ENCODE measurements at regions not wholly inside any gene's neighbourhood (a gene's known extent, or its start where the extent isn't known, plus 50 kb on each side); places are given as distances from the start of the nearest gene placed in this dataset.

DNA sequence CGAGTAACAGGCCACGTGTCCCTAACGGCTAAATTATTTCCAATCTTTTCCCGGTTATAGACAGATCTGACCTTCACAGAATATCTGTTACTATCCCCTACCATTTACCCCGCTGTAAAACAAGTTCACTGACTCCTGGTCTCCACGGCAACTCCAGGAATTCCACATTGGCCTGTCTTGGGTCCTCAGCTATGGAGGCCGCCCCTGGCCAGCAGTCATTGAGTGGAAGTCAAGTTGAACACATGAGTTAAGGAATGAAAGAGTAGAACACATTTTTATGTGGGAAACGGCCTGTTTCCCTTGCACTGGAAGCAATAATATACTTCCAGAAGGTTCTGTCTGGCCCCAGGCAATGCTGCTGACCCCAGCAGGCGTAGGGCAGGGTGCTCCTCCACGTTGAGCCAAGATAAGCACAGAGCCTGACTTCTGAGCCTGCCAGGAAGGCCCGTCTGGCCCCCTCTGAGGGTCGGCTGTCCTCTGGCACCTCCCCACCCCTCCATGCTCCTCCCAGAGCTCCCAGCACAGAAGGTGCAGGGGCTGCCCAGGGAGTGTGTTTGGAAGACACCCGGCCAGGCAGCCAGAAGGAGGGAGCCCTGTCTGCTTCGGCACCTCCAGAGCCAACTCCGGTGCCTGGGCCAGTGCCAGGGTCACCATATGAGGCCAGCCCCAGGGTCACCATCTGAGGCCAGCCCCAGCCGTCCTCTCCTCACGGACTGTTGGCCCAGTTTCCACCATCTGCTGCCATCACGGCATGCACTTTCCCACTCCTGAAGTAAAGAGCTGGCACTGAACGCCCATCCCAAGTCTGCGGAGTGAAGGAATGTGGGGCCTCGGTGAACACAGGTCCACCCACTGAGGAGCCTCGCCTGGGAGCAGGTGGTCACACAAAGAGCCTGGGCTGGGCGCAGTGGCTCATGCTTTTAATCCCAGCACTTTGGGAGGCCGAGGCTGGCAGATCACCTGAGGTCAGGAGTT lies 813.2 kb downstream of the BRD1 start (continued):
- TF ChIP-seq, protein P1, sequence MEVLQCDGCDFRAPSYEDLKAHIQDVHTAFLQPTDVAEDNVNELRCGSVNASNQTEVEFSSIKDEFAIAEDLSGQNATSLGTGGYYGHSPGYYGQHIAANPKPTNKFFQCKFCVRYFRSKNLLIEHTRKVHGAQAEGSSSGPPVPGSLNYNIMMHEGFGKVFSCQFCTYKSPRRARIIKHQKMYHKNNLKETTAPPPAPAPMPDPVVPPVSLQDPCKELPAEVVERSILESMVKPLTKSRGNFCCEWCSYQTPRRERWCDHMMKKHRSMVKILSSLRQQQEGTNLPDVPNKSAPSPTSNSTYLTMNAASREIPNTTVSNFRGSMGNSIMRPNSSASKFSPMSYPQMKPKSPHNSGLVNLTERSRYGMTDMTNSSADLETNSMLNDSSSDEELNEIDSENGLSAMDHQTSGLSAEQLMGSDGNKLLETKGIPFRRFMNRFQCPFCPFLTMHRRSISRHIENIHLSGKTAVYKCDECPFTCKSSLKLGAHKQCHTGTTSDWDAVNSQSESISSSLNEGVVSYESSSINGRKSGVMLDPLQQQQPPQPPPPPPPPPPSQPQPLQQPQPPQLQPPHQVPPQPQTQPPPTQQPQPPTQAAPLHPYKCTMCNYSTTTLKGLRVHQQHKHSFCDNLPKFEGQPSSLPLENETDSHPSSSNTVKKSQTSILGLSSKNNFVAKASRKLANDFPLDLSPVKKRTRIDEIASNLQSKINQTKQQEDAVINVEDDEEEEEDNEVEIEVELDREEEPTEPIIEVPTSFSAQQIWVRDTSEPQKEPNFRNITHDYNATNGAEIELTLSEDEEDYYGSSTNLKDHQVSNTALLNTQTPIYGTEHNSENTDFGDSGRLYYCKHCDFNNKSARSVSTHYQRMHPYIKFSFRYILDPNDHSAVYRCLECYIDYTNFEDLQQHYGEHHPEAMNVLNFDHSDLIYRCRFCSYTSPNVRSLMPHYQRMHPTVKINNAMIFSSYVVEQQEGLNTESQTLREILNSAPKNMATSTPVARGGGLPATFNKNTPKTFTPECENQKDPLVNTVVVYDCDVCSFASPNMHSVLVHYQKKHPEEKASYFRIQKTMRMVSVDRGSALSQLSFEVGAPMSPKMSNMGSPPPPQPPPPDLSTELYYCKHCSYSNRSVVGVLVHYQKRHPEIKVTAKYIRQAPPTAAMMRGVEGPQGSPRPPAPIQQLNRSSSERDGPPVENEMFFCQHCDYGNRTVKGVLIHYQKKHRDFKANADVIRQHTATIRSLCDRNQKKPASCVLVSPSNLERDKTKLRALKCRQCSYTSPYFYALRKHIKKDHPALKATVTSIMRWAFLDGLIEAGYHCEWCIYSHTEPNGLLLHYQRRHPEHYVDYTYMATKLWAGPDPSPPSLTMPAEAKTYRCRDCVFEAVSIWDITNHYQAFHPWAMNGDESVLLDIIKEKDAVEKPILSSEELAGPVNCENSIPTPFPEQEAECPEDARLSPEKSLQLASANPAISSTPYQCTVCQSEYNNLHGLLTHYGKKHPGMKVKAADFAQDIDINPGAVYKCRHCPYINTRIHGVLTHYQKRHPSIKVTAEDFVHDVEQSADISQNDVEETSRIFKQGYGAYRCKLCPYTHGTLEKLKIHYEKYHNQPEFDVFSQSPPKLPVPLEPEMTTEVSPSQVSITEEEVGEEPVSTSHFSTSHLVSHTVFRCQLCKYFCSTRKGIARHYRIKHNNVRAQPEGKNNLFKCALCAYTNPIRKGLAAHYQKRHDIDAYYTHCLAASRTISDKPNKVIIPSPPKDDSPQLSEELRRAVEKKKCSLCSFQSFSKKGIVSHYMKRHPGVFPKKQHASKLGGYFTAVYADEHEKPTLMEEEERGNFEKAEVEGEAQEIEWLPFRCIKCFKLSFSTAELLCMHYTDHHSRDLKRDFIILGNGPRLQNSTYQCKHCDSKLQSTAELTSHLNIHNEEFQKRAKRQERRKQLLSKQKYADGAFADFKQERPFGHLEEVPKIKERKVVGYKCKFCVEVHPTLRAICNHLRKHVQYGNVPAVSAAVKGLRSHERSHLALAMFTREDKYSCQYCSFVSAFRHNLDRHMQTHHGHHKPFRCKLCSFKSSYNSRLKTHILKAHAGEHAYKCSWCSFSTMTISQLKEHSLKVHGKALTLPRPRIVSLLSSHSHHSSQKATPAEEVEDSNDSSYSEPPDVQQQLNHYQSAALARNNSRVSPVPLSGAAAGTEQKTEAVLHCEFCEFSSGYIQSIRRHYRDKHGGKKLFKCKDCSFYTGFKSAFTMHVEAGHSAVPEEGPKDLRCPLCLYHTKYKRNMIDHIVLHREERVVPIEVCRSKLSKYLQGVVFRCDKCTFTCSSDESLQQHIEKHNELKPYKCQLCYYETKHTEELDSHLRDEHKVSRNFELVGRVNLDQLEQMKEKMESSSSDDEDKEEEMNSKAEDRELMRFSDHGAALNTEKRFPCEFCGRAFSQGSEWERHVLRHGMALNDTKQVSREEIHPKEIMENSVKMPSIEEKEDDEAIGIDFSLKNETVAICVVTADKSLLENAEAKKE (CRISPR knock-in tag; IDR thresholded peaks at IDR 0.05) = no peak
- no peak for TF ChIP-seq ZNF331 (CRISPR knock-in tag; IDR thresholded peaks at IDR 0.05; ENCODE audit: low read depth)
- no peak for TF ChIP-seq CREB1 (CRISPR knock-in tag; IDR thresholded peaks at IDR 0.05; ENCODE audit: low read depth)
- TF ChIP-seq ZNF114 (CRISPR knock-in tag; IDR thresholded peaks at IDR 0.05) = no peak
- no peak for TF ChIP-seq POLR2AphosphoS5 (IDR thresholded peaks at IDR 0.05; ENCODE audit: low read depth)
- no peak for TF ChIP-seq EZH2 (IDR thresholded peaks at IDR 0.05; ENCODE audit: low read depth, unreplicated experiment)
- TF ChIP-seq NANOG (IDR thresholded peaks at IDR 0.05; ENCODE audit: borderline replicate concordance) = no peak
- no peak for TF ChIP-seq JUNB (IDR thresholded peaks at IDR 0.05; ENCODE audit: unreplicated experiment)
- TF ChIP-seq, protein P2, sequence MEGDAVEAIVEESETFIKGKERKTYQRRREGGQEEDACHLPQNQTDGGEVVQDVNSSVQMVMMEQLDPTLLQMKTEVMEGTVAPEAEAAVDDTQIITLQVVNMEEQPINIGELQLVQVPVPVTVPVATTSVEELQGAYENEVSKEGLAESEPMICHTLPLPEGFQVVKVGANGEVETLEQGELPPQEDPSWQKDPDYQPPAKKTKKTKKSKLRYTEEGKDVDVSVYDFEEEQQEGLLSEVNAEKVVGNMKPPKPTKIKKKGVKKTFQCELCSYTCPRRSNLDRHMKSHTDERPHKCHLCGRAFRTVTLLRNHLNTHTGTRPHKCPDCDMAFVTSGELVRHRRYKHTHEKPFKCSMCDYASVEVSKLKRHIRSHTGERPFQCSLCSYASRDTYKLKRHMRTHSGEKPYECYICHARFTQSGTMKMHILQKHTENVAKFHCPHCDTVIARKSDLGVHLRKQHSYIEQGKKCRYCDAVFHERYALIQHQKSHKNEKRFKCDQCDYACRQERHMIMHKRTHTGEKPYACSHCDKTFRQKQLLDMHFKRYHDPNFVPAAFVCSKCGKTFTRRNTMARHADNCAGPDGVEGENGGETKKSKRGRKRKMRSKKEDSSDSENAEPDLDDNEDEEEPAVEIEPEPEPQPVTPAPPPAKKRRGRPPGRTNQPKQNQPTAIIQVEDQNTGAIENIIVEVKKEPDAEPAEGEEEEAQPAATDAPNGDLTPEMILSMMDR (conservative IDR thresholded peaks at IDR 0.05; ENCODE audit: low read depth in 2 of 2) = no peak

Data from GM23338 (cell line).